Hematopoietic multipotent progenitor cell (in vitro differentiated cells): ENCODE measurements at regions not wholly inside any gene's neighbourhood (a gene's known extent, or its start where the extent isn't known, plus 50 kb on each side); places are given as distances from the start of the nearest gene placed in this dataset.
A peak's percentile ranks its signal among the peaks of the same experiment; 100 is the strongest.

Source experiments
- DNase-seq, 3 donors: peaks; one replicate each; pipeline ENCODE4 v3.0.0-alpha.2; 2011 to 2015; ENCODE audit warnings: low read depth in 2 of 3, low spot score in 2 of 3

- DNase-seq = no peak
Measured at GRCh38 chr7:83441-83840, 108.9 kb upstream of the FAM20C start.

- no peak for DNase-seq
Measured at GRCh38 chr7:83861-84632, 108.3 kb upstream of the FAM20C start.

GRCh38 chr7:84633-85020, 107.7 kb upstream of the FAM20C start:
- no peak for DNase-seq

GRCh38 chr7:85074-85882, 107.1 kb upstream of the FAM20C start:
- DNase-seq = no peak

- DNase-seq = no peak
Measured at GRCh38 chr7:85883-86515, 106.4 kb upstream of the FAM20C start.

DNA sequence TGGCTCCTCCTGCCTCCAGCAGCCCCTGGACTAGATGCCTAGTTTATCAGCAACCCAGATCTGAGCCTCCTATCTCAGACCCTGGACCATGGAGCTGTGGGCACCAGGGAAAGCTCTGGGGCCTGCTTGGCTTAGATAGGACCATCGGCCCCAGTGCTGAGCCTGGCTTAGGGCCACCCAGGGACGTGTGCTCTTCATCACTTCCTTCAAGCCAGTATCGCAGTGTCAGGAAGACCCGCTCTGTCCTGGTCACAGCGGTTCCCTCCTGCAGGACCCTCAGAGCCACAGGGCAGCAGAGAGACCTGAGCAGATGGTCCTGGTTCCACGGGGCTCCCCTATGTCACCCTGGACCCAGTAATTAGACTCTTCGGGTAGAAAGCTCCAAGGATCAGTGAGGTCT, 105.7 kb upstream of the FAM20C start:
- DNase-seq = no peak

DNA sequence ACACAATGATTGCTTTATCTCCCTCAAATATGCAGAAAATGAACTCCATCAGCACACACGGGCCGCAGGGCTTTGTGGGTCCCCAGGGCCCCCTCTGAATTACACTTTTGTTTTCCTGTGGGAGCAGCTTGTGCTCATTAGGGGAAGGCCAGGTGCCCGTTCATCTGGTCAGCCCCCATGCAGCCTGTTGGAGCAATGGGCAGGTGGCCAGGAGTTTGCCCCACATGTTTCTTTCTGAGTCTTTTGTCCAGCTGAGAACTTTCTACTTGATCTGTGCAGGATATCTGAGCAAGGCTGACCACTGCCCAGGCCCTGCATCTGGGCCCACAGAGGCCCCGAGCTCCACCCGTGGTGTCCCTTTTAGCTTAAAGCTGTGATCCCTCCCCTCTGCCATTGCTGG, 105.3 kb upstream of the FAM20C start:
- DNase-seq = no peak

- no peak for DNase-seq
Measured at GRCh38 chr7:87671-88070, 104.7 kb upstream of the FAM20C start.

DNA sequence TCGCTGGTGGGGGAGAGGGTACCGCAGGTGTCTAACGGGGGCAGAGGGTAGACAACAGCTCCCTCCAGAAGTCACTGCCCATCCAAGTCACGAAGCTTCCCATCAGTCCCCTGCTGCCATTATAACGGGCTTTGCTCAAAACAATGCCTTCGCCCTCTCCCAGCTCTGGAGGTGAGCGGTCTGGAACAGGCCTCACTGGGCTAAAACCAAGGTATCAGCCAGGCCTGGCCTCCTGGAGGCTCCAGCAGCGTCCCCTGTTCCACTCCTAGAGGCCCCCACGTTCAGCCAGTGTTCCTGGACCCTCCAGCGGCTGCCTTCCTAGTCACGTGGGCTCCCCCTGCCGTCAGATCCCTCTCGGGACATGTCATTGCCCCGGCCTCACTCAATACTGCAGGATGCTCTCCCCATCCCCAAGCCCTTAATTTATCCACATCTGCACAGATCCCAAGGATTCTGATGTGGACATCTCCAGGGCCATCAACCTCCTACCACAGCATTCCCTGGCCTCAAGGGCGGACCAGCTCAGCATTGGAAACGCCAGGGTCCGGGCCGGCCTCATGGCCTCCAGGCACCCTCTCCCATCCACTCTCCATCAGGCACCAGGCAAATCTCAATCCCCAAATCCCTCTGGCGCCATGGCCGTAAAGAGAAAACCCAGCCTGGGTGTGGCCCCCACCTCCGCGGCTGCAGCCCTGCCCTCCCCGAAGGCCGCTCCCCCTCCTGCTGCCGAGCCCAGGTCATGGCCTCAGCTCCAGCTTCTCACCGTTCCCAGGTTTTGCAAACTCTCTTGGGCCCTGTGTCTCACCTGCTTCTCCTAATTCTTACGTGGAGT, 104.1 kb upstream of the FAM20C start:
- no peak for DNase-seq

- DNase-seq = no peak
Measured at GRCh38 chr7:88927-89231, 103.5 kb upstream of the FAM20C start.

DNA sequence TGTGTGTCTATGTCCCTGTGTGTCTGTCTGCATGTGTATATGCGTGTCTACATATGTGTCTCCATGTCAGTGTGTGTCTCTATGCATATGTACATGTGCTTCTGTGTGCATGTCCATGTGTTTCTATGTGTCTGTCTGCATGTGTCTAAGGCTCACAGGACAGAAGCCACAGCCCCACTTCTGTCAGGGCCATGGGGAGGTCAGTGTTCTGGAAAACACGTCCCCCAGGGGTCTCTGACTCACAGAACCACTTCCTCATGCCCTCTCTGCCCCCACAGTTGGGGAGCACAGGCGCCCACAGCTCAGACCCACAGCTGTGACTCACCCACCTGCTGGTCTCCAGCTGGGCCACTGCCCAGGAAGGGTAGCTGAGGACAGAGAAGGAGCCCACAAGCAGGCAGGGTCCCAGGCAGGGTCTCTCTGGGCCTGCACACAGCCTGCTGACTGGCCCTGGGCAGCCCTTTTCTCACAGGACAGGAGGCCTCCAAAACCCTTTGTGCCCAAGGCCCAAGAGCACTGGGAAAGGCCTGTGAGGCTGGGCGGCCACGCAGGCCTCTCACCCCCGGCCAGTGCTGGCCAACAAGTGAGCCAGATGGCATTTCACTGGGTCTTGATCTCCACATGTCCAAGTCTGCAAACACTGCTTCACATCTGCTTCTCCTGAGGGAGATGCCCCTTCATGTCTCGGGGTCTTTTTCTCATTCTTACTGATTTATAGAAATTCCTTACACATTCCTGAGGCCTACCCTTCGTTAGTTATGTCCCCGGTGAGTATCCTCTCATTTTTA, 102.9 kb upstream of the FAM20C start:
- peak in 2 of 3 donors; percentile 85 for DNase-seq

GRCh38 chr7:90111-91063, 102.0 kb upstream of the FAM20C start:
- peak in 1 of 3 donors; percentile 7 for DNase-seq

DNA sequence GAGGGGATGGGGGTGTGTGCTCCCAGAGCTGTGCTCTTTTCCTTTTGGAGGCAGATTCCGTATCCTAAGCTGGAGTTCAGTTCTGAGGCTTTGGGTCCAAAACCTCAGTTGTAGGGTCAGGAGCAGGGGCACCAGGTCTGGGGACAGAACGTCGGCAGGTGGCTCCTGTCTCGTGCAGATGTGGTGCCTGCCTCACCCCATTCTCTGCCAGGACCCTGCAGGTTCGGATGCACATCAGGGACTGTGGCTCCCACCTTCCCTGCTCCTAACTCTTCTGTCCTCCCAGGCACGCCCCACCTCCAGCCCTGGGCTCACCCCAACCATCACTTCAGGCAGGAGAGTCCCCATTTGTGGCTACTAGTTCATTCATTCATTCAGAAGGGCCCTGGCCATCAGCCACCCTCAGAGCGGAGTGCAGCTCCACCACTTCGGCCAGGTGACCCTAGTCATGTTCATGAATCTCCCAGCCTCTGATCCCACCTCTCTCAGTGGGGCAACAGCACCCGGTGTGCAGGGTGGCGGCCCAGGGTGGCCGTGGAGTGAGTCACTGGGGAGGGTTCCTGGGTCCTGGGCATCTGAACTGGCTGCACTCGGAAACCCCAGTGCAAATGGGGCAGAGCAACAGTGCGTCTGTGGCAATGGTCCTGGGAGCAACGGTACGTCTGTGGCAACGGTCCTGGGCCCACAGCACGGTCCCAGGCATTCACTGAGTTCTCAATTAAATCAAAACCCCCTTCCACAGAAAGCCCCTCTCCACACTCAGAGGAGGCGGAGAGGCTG, 100.8 kb upstream of the FAM20C start:
- DNase-seq = no peak

DNA sequence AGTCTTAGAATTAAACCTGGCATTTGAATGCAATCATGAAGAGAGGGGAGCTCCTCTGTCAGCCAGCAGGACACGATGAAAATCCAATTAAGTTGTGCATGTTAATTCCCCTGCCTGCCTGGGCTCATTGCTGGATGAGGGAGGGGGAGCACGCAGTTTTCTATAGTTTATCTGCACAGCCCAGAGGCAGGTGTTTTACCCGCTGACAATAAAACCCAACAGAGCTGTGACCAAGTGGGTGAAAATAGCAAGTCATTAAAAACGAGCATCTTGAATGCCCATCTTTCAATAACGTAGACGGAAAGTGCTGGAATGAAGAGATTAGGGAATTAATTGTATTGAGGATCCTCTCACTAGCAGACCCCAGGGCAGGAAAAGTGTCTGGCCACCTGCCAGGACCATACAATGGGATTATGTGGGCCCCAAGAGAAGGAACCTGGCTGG, 100.1 kb upstream of the FAM20C start:
- DNase-seq = no peak

GRCh38 chr7:92888-93672, 99.3 kb upstream of the FAM20C start:
- DNase-seq = no peak

- DNase-seq = no peak
Measured at GRCh38 chr7:94251-94801, 98.0 kb upstream of the FAM20C start.

DNA sequence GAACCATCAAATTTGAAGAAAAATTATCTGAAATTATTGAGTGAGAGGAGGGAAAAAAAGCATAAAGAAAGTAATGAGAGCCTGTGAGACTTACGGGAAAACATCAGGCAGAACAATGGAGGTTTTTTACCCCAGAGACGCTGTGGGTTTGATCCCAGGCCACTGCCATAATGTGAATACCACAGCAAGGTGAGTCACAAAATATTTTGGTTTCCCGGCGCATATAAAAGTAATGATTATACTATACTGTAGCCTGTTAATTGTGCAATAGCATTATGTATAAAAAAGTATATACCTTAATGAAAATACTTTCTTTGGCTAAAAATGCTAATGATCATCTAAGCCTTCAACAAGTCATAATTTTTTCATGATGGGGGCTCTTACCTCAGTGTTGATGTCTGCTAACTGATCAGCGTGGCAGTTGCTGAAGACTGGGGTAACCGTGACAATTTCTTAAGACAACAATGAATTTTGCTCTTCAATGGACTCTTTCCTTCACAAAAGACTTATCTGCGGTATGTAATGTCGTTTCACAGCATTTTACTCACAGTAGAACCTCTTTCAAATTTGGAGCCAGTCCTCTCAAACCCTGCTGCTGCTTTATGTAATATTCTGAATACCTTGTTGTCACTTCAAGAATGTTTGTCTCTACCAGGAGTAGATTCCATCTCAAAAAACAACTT, 97.0 kb upstream of the FAM20C start:
- no peak for DNase-seq
